ENCODE measurements at regions not wholly inside any gene's neighbourhood (a gene's known extent, or its start where the extent isn't known, plus 50 kb on each side); places are given as distances from the start of the nearest gene placed in this dataset.

GRCh38 chr13:91144486-91144885 is 203.0 kb upstream of the MIR17HG start:
- no peak for DNase-seq

GRCh38 chr13:91145571-91146205 is 201.8 kb upstream of the MIR17HG start:
- no peak for DNase-seq

- DNase-seq = no peak
Observed at GRCh38 chr13:91146601-91147000, 200.9 kb upstream of the MIR17HG start.

GRCh38 chr13:91148098-91148497 is 199.4 kb upstream of the MIR17HG start:
- no peak for DNase-seq

- no peak for DNase-seq
Observed at GRCh38 chr13:91151921-91152320, 195.6 kb upstream of the MIR17HG start.

- no peak for DNase-seq
Observed at GRCh38 chr13:91153372-91153771, 194.1 kb upstream of the MIR17HG start.

- no peak for DNase-seq
Observed at GRCh38 chr13:91154558-91155353, 192.7 kb upstream of the MIR17HG start.

GRCh38 chr13:91155512-91156114 is 191.9 kb upstream of the MIR17HG start:
- no peak for DNase-seq

GRCh38 chr13:91157273-91158016 is 190.0 kb upstream of the MIR17HG start:
- DNase-seq = no peak

GRCh38 chr13:91158017-91158395 is 189.5 kb upstream of the MIR17HG start:
- no peak for DNase-seq

GRCh38 chr13:91162180-91162579 is 185.3 kb upstream of the MIR17HG start:
- peak; percentile 31 for DNase-seq

GRCh38 chr13:91162589-91162988 is 184.9 kb upstream of the MIR17HG start:
- DNase-seq = no peak

GRCh38 chr13:91165758-91166157 is 181.7 kb upstream of the MIR17HG start:
- DNase-seq = no peak

- DNase-seq = no peak
Observed at GRCh38 chr13:91166714-91167511, 180.6 kb upstream of the MIR17HG start.

- no peak for DNase-seq
Observed at GRCh38 chr13:91167706-91168385, 179.6 kb upstream of the MIR17HG start.

- no peak for DNase-seq
Observed at GRCh38 chr13:91168386-91168711, 179.1 kb upstream of the MIR17HG start.

GRCh38 chr13:91169321-91170050 is 178.0 kb upstream of the MIR17HG start:
- DNase-seq = no peak

GRCh38 chr13:91172160-91172559 is 175.3 kb upstream of the MIR17HG start:
- no peak for DNase-seq

- DNase-seq = no peak
Observed at GRCh38 chr13:91174886-91175501, 172.5 kb upstream of the MIR17HG start.

- DNase-seq = no peak
Observed at GRCh38 chr13:91178099-91178498, 169.4 kb upstream of the MIR17HG start.

GRCh38 chr13:91181892-91182291 is 165.6 kb upstream of the MIR17HG start:
- no peak for DNase-seq
